ENCODE measurements at regions not wholly inside any gene's neighbourhood (a gene's known extent, or its start where the extent isn't known, plus 50 kb on each side); places are given as distances from the start of the nearest gene placed in this dataset.

DNA sequence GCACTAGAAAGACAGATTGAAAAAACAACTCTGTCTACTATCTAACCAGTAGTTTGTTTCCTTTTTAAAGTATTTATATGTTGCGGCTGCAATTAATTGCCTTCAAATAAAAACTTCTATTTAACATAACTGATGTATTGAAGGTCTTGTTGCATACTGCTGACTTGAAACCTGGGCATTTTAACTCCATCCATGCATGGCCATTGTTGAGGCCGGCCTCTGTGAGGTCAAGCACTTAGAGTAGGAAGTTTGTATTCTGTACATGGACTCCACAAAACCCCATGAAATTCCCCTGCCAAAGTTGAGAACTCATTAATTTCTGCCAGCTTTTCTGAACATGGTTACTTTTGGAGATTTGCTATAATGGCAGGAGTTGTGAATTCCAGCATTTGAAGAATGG is 150.6 kb downstream of the GAS1 start:
- H3K9me3 ChIP-seq = no peaks in the 10 kb centered on the region
- WGBS (ENCODE audit: low lambda C conversion rate) = 92% methylated on average over 2 of the region's 2 CpGs
- H3K36me3 ChIP-seq (replicated peaks in 1 of 2; ENCODE audit: control insufficient read depth in 1 of 2, insufficient read depth in 2 of 2, low read length in 1 of 2) = no peaks in the 10 kb centered on the region
- H3K4me3 ChIP-seq (ENCODE audit: low read depth in 2 of 2, low read length in 1 of 2) = no peak overlapping the region
- ChIA-PET POLR2A (no interaction called here), CTCF (interaction anchor here (0.9 kb wide), 1 partner anchor 172 kb away, joined by 4 read pairs; no protein-coding TSS in a partner anchor)
- no peaks in the 10 kb centered on the region for H3F3A ChIP-seq (replicated peaks; ENCODE audit: insufficient read depth)
- no peaks in the 10 kb centered on the region for H3K27me3 ChIP-seq (ENCODE audit: insufficient read depth)
- H3K9ac ChIP-seq = no peak overlapping the region
- H3K27ac ChIP-seq (ENCODE audit: low read depth in 2 of 2, low read length in 1 of 2) = no peak overlapping the region
- no peak overlapping the region for H3K4me2 ChIP-seq
- H4K20me1 ChIP-seq (ENCODE audit: insufficient read depth) = no peaks in the 10 kb centered on the region
- no peaks in the 10 kb centered on the region for H3K9me2 ChIP-seq
- peak overlapping the region; percentile 24; the same call in 1 of the 2 replicates for H2AFZ ChIP-seq (ENCODE audit: low read depth)
- TF ChIP-seq YY1 (IDR thresholded peaks at IDR 0.05; ENCODE audit: low read depth) = no peak
- TF ChIP-seq NFIC (IDR thresholded peaks at IDR 0.05; ENCODE audit: borderline replicate concordance) = no peak
- TF ChIP-seq SIN3A (IDR thresholded peaks at IDR 0.05; ENCODE audit: borderline replicate concordance, low read depth, low read length) = no peak
- TF ChIP-seq, protein P1, sequence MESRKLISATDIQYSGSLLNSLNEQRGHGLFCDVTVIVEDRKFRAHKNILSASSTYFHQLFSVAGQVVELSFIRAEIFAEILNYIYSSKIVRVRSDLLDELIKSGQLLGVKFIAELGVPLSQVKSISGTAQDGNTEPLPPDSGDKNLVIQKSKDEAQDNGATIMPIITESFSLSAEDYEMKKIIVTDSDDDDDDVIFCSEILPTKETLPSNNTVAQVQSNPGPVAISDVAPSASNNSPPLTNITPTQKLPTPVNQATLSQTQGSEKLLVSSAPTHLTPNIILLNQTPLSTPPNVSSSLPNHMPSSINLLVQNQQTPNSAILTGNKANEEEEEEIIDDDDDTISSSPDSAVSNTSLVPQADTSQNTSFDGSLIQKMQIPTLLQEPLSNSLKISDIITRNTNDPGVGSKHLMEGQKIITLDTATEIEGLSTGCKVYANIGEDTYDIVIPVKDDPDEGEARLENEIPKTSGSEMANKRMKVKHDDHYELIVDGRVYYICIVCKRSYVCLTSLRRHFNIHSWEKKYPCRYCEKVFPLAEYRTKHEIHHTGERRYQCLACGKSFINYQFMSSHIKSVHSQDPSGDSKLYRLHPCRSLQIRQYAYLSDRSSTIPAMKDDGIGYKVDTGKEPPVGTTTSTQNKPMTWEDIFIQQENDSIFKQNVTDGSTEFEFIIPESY (IDR thresholded peaks at IDR 0.05; ENCODE audit: borderline replicate concordance, low read depth) = no peak
- TF ChIP-seq, protein P2, sequence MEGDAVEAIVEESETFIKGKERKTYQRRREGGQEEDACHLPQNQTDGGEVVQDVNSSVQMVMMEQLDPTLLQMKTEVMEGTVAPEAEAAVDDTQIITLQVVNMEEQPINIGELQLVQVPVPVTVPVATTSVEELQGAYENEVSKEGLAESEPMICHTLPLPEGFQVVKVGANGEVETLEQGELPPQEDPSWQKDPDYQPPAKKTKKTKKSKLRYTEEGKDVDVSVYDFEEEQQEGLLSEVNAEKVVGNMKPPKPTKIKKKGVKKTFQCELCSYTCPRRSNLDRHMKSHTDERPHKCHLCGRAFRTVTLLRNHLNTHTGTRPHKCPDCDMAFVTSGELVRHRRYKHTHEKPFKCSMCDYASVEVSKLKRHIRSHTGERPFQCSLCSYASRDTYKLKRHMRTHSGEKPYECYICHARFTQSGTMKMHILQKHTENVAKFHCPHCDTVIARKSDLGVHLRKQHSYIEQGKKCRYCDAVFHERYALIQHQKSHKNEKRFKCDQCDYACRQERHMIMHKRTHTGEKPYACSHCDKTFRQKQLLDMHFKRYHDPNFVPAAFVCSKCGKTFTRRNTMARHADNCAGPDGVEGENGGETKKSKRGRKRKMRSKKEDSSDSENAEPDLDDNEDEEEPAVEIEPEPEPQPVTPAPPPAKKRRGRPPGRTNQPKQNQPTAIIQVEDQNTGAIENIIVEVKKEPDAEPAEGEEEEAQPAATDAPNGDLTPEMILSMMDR (IDR thresholded peaks at IDR 0.05) = no peak
- no peak for TF ChIP-seq ELF1 (IDR thresholded peaks at IDR 0.05)
- TF ChIP-seq RAD21 (IDR thresholded peaks at IDR 0.05; ENCODE audit: low read length) = no peak
- no peak for TF ChIP-seq POLR2AphosphoS5 (IDR thresholded peaks at IDR 0.05; ENCODE audit: low read depth, low read length)
- no peak for TF ChIP-seq CHD2 (IDR thresholded peaks at IDR 0.05; ENCODE audit: low read length, partially characterized antibody)
- TF ChIP-seq, protein P3, sequence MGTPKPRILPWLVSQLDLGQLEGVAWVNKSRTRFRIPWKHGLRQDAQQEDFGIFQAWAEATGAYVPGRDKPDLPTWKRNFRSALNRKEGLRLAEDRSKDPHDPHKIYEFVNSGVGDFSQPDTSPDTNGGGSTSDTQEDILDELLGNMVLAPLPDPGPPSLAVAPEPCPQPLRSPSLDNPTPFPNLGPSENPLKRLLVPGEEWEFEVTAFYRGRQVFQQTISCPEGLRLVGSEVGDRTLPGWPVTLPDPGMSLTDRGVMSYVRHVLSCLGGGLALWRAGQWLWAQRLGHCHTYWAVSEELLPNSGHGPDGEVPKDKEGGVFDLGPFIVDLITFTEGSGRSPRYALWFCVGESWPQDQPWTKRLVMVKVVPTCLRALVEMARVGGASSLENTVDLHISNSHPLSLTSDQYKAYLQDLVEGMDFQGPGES (IDR thresholded peaks at IDR 0.05; ENCODE audit: low read depth, low read length) = no peak
- no peak for TF ChIP-seq NRF1 (IDR thresholded peaks at IDR 0.05; ENCODE audit: low read depth, low read length)
- TF ChIP-seq MEF2A (IDR thresholded peaks at IDR 0.05; ENCODE audit: borderline replicate concordance, low read depth) = no peak
- TF ChIP-seq, protein P4, sequence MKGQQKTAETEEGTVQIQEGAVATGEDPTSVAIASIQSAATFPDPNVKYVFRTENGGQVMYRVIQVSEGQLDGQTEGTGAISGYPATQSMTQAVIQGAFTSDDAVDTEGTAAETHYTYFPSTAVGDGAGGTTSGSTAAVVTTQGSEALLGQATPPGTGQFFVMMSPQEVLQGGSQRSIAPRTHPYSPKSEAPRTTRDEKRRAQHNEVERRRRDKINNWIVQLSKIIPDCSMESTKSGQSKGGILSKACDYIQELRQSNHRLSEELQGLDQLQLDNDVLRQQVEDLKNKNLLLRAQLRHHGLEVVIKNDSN (IDR thresholded peaks at IDR 0.05; ENCODE audit: borderline replicate concordance, low read depth) = no peak
- TF ChIP-seq FOXM1 (IDR thresholded peaks at IDR 0.05; ENCODE audit: low read depth) = no peak
- TF ChIP-seq EZH2phosphoT487 (IDR thresholded peaks at IDR 0.05; ENCODE audit: borderline replicate concordance, low read depth) = no peak
- no peak for TF ChIP-seq GATA2 (CRISPR knock-in tag; IDR thresholded peaks at IDR 0.05)
- no peak for TF ChIP-seq GABPA (IDR thresholded peaks at IDR 0.05; ENCODE audit: low read depth)
- no peak for TF ChIP-seq RCOR1 (IDR thresholded peaks at IDR 0.05; ENCODE audit: low read length)
- no peak for DNase-seq
- H3K79me2 ChIP-seq (ENCODE audit: insufficient read depth) = no peaks in the 10 kb centered on the region
- peaks cover 9 to 14% of the 10 kb centered on the region in 2 experiments; a peak in 3 of 4 replicates for H3K4me1 ChIP-seq (ENCODE audit: control insufficient read depth in 1 of 2, insufficient read depth in 2 of 2, low read depth in 1 of 2, low read length in 1 of 2)

All from SK-N-SH (cell line).